GM23338 (cell line): ENCODE measurements at regions not wholly inside any gene's neighbourhood (a gene's known extent, or its start where the extent isn't known, plus 50 kb on each side); places are given as distances from the start of the nearest gene placed in this dataset.

Experiments
- CREB1 ChIP-seq: fragments of 250-450 bp; sonication (Bioruptor Pico); IDR thresholded peaks from 2 replicates; pipeline ENCODE4 v1.5.0; 2020; ENCODE audit warnings: low read depth, mild to moderate bottlenecking, moderate library complexity
- CTCF ChIP-seq, 2 experiments: fragments of 200-600 bp in 1 of 2; sonication (generic) in 1 of 2; conservative IDR thresholded peaks; 2 replicates each; pipeline versions ENCODE4 v1.5.1 to v1.6.1; 2016 to 2017; ENCODE audit warnings: antibody characterized with exemption in 2 of 2, low read depth in 2 of 2, mild to moderate bottlenecking in 2 of 2, moderate library complexity in 1 of 2
- ETS1 ChIP-seq: IDR thresholded peaks from 2 replicates; pipeline ENCODE4 v1.6.1; 2016; ENCODE audit warnings: antibody characterized with exemption
- EZH2 ChIP-seq: fragments of 200-600 bp; sonication (generic); IDR thresholded peaks from one replicate; pipeline ENCODE4 v1.8.0; 2017; ENCODE audit warnings: antibody characterized with exemption, mild to moderate bottlenecking, low read depth; ENCODE audit not compliant: unreplicated experiment
- EZH2phosphoT487 ChIP-seq: fragments of 200-600 bp; sonication (generic); IDR thresholded peaks from one replicate; pipeline ENCODE4 v1.8.1; 2018; ENCODE audit warnings: antibody characterized with exemption; ENCODE audit not compliant: unreplicated experiment
- REST ChIP-seq: IDR thresholded peaks from one replicate; pipeline ENCODE4 v1.6.1; 2018; ENCODE audit warnings: antibody characterized with exemption; ENCODE audit not compliant: unreplicated experiment

- TF ChIP-seq CTCF (conservative IDR thresholded peaks at IDR 0.05; ENCODE audit: low read depth in 2 of 2) (no peak), EZH2phosphoT487 (no peak), EZH2 (no peak), CREB1 (CRISPR knock-in tag) (no peak), REST (no peak), ETS1 (no peak)
Observed at GRCh38 chr2:65583061-65583460, 150.7 kb upstream of the SPRED2 start.
